IMR-90 (cell line): ENCODE measurements at regions not wholly inside any gene's neighbourhood (a gene's known extent, or its start where the extent isn't known, plus 50 kb on each side); places are given as distances from the start of the nearest gene placed in this dataset.

Experiments
- BHLHE40 ChIP-seq: fragments of 150-350 bp; IDR thresholded peaks from 2 replicates; pipeline ENCODE4 v1.6.1; 2016; ENCODE audit warnings: mild to moderate bottlenecking, low read depth, low read length
- CHD1 ChIP-seq: IDR thresholded peaks from 2 replicates; pipeline ENCODE4 v1.6.1; 2012; ENCODE audit warnings: low read depth, low read length, improper control_type of control experiment
- ELK1 ChIP-seq: fragments of 150-350 bp; IDR thresholded peaks from 2 replicates; pipeline ENCODE4 v1.6.1; 2016; ENCODE audit warnings: low read depth, mild to moderate bottlenecking, low read length, moderate library complexity, borderline replicate concordance
- FOS ChIP-seq: fragments of 150-350 bp; IDR thresholded peaks from 2 replicates; pipeline ENCODE4 v1.6.1; 2016; ENCODE audit warnings: low read depth, low read length
- MAFK ChIP-seq: IDR thresholded peaks from 2 replicates; pipeline ENCODE4 v1.6.1; 2012; ENCODE audit warnings: low read depth, low read length, improper control_type of control experiment
- MAZ ChIP-seq: IDR thresholded peaks from 2 replicates; pipeline ENCODE4 v1.6.1; 2012; ENCODE audit warnings: low read depth, mild to moderate bottlenecking, low read length, improper control_type of control experiment, moderate library complexity, borderline replicate concordance
- MXI1 ChIP-seq: IDR thresholded peaks from 2 replicates; pipeline ENCODE4 v1.6.1; 2012; ENCODE audit warnings: low read depth, mild to moderate bottlenecking, low read length, moderate library complexity, borderline replicate concordance
- POLR2A ChIP-seq: IDR thresholded peaks from 2 replicates; pipeline ENCODE4 v1.6.1; 2012; ENCODE audit warnings: mild to moderate bottlenecking, low read depth, low read length
- RAD21 ChIP-seq: IDR thresholded peaks from 2 replicates; pipeline ENCODE4 v1.6.1; 2012; ENCODE audit warnings: low read length, improper control_type of control experiment
- RFX5 ChIP-seq: IDR thresholded peaks from 2 replicates; pipeline ENCODE4 v1.8.0; 2012; ENCODE audit warnings: low read depth, mild to moderate bottlenecking, low read length, moderate library complexity
- SMC3 ChIP-seq: fragments of 150-350 bp; IDR thresholded peaks from 2 replicates; pipeline ENCODE4 v1.6.1; 2016; ENCODE audit warnings: low read depth, mild to moderate bottlenecking, antibody characterized with exemption, low read length, moderate library complexity
- USF2 ChIP-seq: fragments of 150-350 bp; IDR thresholded peaks from 2 replicates; pipeline ENCODE4 v1.6.1; 2017; ENCODE audit warnings: mild to moderate bottlenecking, antibody characterized with exemption, low read length, low read depth
- TF ChIP-seq, protein P1 (sequence below): conservative IDR thresholded peaks from 2 replicates; pipeline ENCODE4 v1.5.1; 2012; ENCODE audit warnings: mild to moderate bottlenecking, low read depth, low read length, improper control_type of control experiment

DNA sequence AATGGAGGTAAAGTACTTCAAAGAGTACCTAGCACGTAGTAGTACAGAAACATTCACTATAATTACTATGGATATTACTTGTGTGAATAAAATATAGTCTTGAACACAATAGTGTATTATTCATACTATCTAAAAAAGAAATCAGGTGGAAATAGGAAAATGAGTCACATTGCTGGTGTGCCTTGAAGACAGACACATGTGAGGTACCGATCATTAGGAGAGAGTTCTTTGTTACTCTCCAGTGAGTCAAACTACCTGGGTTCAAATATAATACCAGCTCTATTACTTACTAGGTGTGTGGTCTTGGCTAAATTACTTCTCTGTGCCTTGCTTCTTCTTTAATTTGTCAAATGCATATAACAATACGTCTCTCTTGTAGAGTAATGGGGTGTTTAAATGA lies 50.8 kb upstream of the BEND6 start:
- TF ChIP-seq, protein P1, sequence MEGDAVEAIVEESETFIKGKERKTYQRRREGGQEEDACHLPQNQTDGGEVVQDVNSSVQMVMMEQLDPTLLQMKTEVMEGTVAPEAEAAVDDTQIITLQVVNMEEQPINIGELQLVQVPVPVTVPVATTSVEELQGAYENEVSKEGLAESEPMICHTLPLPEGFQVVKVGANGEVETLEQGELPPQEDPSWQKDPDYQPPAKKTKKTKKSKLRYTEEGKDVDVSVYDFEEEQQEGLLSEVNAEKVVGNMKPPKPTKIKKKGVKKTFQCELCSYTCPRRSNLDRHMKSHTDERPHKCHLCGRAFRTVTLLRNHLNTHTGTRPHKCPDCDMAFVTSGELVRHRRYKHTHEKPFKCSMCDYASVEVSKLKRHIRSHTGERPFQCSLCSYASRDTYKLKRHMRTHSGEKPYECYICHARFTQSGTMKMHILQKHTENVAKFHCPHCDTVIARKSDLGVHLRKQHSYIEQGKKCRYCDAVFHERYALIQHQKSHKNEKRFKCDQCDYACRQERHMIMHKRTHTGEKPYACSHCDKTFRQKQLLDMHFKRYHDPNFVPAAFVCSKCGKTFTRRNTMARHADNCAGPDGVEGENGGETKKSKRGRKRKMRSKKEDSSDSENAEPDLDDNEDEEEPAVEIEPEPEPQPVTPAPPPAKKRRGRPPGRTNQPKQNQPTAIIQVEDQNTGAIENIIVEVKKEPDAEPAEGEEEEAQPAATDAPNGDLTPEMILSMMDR, result no peak
- TF ChIP-seq SMC3, result no peak
- no peak for TF ChIP-seq CHD1
- no peak for TF ChIP-seq USF2
- no peak for TF ChIP-seq POLR2A
- no peak for TF ChIP-seq ELK1
- TF ChIP-seq MAZ, result no peak
- TF ChIP-seq RFX5, result no peak
- no peak for TF ChIP-seq MXI1
- no peak for TF ChIP-seq BHLHE40
- TF ChIP-seq FOS, result no peak
- TF ChIP-seq RAD21, result no peak
- TF ChIP-seq MAFK, result no peak
